ENCODE measurements at regions not wholly inside any gene's neighbourhood (a gene's known extent, or its start where the extent isn't known, plus 50 kb on each side); places are given as distances from the start of the nearest gene placed in this dataset.

GRCh38 chr1:200334661-200335256 is 75.1 kb downstream of the ZNF281 start:
- Histone ChIP-seq H3K27me3 (ENCODE audit: insufficient read depth, poor library complexity, severe bottlenecking) (no peaks in the 10 kb centered on the region), H3K4me3 (replicated peaks; ENCODE audit: insufficient read depth, low read length) (no peak overlapping the region), H3K27ac (replicated peaks) (no peak overlapping the region)
- no peak for DNase-seq (ENCODE audit: low read depth in 1 of 2, low spot score in 1 of 2)
- TF ChIP-seq REST (IDR thresholded peaks at IDR 0.05; ENCODE audit: insufficient replicate concordance, low read depth) (no peak), GABPA (IDR thresholded peaks at IDR 0.05; ENCODE audit: low read depth) (no peak), SPI1 (IDR thresholded peaks at IDR 0.05; ENCODE audit: borderline replicate concordance, low read depth) (no peak), CTCF (IDR thresholded peaks at IDR 0.05; ENCODE audit: insufficient read depth, low read length) (no peak)

GRCh38 chr1:200333329-200333728 is 76.5 kb downstream of the ZNF281 start:
- TF ChIP-seq CTCF (IDR thresholded peaks at IDR 0.05; ENCODE audit: insufficient read depth, low read length) (no peak), SPI1 (IDR thresholded peaks at IDR 0.05; ENCODE audit: borderline replicate concordance, low read depth) (no peak), GABPA (IDR thresholded peaks at IDR 0.05; ENCODE audit: low read depth) (no peak)
- Histone ChIP-seq H3K4me3 (replicated peaks; ENCODE audit: insufficient read depth, low read length) (no peak overlapping the region), H3K27me3 (ENCODE audit: insufficient read depth, poor library complexity, severe bottlenecking) (no peaks in the 10 kb centered on the region), H3K27ac (replicated peaks) (no peak overlapping the region)
- DNase-seq (ENCODE audit: low read depth in 1 of 2, low spot score in 1 of 2), result no peak

- no peak for DNase-seq (ENCODE audit: low read depth in 1 of 2, low spot score in 1 of 2)
- Histone ChIP-seq H3K27ac (replicated peaks) (no peak overlapping the region), H3K4me3 (replicated peaks; ENCODE audit: insufficient read depth, low read length) (no peak overlapping the region), H3K27me3 (ENCODE audit: insufficient read depth, poor library complexity, severe bottlenecking) (no peaks in the 10 kb centered on the region)
- TF ChIP-seq CTCF (IDR thresholded peaks at IDR 0.05; ENCODE audit: insufficient read depth, low read length) (no peak), GABPA (IDR thresholded peaks at IDR 0.05; ENCODE audit: low read depth) (no peak), SPI1 (IDR thresholded peaks at IDR 0.05; ENCODE audit: borderline replicate concordance, low read depth) (no peak), POLR2AphosphoS5 (IDR thresholded peaks at IDR 0.05; ENCODE audit: low read depth) (no peak), REST (IDR thresholded peaks at IDR 0.05; ENCODE audit: insufficient replicate concordance, low read depth) (no peak)
These were observed 77.1 kb downstream of the ZNF281 start for GRCh38 chr1:200332716-200333115.
